Dendritic cell treated with granulocyte-macrophage colony-stimulating factor and Interleukin-4, amounts not matched to agents 40 ng/mL and 50 ng/mL, for 4 days (primary cell): ENCODE measurements at regions not wholly inside any gene's neighbourhood (a gene's known extent, or its start where the extent isn't known, plus 50 kb on each side); places are given as distances from the start of the nearest gene placed in this dataset.
"Not testable (repeated sequence)": the region's sequence is repeated elsewhere in the genome, so short reads cannot be mapped to it uniquely, and the experiment has no call there.

Source experiments
- H3K27ac Mint-ChIP-seq: one replicate; pipeline ENCODE4 v1.8.0; 2022; ENCODE audit warnings: mild to moderate bottlenecking, mixed read lengths
- H3K27me3 Mint-ChIP-seq: one replicate; pipeline ENCODE4 v1.8.0; 2022; ENCODE audit warnings: mild to moderate bottlenecking, mixed read lengths
- H3K36me3 Mint-ChIP-seq: one replicate; pipeline ENCODE4 v1.8.0; 2022; ENCODE audit warnings: low read depth, mixed read lengths
- H3K4me1 Mint-ChIP-seq: one replicate; pipeline ENCODE4 v1.8.0; 2022; ENCODE audit warnings: low read depth, mixed read lengths
- H3K4me3 Mint-ChIP-seq: one replicate; pipeline ENCODE4 v1.8.0; 2022; ENCODE audit warnings: mild to moderate bottlenecking, moderate library complexity, mixed read lengths
- H3K9me3 Mint-ChIP-seq: one replicate; pipeline ENCODE4 v1.8.0; 2022; ENCODE audit warnings: mixed read lengths
- intact Hi-C: fragments of 100-400 bp; cut with micrococcal nuclease; formaldehyde crosslinking; loops from one replicate; pipeline ENCODE4 v1.15.0; 2022

DNA sequence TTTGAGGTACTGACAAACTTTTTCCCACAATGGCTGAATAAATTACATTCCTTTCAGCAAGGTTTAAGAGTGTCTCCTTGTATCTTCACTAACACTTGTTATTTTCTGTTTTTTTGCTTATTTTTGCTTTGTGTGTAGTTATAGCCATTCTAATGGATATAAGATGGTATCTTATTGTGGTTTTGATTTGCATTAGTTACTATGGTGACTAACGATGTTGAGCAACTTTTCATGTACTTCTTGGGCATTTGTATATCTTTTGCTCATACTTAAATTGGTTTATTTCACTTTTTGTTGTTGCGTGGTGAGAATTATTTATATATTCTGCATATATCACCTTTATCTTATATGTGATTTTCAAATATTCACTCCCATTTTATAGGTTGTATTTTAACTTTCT, 79.9 kb upstream of the FSIP2 start:
- no peaks in the 10 kb centered on the region for H3K36me3 Mint-ChIP-seq
- intact Hi-C loops = no loop called here

DNA sequence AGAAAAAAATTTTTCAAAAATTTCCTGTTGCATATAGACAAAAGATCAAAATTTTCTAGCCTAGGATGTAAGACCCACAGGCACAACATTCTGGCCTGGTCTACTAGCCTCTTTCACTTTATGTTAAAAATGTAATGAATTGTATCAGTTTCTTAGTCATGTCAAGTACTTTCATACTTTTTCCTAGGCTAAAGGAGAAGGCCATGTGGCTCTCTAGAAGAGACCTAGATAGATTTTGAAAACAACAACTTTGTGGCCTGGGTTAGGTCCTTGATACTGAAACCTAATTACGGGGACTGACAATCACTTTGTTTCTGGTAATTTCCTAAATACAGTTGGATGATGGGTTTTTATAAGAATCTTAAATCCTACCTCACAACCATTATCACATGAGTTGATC, 74.8 kb upstream of the FSIP2 start:
- Mint-ChIP-seq H3K27me3 (no peaks in the 10 kb centered on the region), H3K4me1 (no peaks in the 10 kb centered on the region), H3K4me3 (no peak overlapping the region), H3K9me3 (peaks cover 23% of the 10 kb centered on the region), H3K36me3 (no peaks in the 10 kb centered on the region), H3K27ac (no peak overlapping the region)
- intact Hi-C loops = no loop called here

More for the DNA sequence above, 79.9 kb upstream of the FSIP2 start:
- Mint-ChIP-seq H3K27me3 (no peaks in the 10 kb centered on the region), H3K9me3 (no peaks in the 10 kb centered on the region), H3K27ac (no peak overlapping the region), H3K4me3 (no peak overlapping the region), H3K4me1 (no peaks in the 10 kb centered on the region)

GRCh38 chr2:185664384-185664783, 74.2 kb upstream of the FSIP2 start:
- H3K4me1 Mint-ChIP-seq = no peaks in the 10 kb centered on the region
- intact Hi-C loops = no loop called here
- no peaks in the 10 kb centered on the region for H3K36me3 Mint-ChIP-seq
- no peak overlapping the region for H3K27ac Mint-ChIP-seq
- H3K27me3 Mint-ChIP-seq = no peaks in the 10 kb centered on the region
- H3K4me3 Mint-ChIP-seq = no peak overlapping the region
- H3K9me3 Mint-ChIP-seq = peaks cover 28% of the 10 kb centered on the region

DNA sequence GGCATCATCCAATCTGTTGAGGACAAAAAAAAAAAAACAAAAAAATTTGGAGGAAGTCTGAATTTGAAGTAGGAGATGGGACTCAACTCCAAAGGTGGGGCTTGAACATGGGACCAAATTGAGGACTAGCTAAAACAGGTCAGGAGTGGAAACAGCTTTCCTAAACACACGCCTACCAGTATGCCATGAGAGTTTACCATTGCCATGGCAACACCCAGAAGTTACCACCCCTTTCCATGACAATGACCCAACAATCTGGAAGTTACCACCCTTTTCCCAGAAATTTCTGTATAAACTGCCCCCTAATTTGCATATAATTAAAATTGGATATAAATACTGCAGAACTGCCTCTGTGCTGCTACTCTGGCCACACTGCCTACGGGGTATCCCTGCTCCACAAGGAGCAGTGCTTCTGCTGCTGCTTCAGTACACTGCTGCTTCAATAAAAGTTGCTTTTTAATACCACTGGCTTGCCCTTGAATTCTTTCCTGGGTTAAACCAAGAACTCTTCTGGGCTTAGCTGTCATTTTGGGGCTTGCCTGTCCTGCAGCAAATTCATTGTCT, 73.3 kb upstream of the FSIP2 start:
- Mint-ChIP-seq H3K36me3 (no peaks in the 10 kb centered on the region), H3K9me3 (peaks cover 32% of the 10 kb centered on the region), H3K4me3 (no peak overlapping the region), H3K27me3 (no peaks in the 10 kb centered on the region), H3K4me1 (no peaks in the 10 kb centered on the region), H3K27ac (no peak overlapping the region)
- intact Hi-C loops = no loop called here

GRCh38 chr2:185667452-185667851, 71.2 kb upstream of the FSIP2 start:
- H3K27ac Mint-ChIP-seq = no peak overlapping the region
- no peak overlapping the region for H3K4me3 Mint-ChIP-seq
- peaks cover 32% of the 10 kb centered on the region for H3K9me3 Mint-ChIP-seq
- no peaks in the 10 kb centered on the region for H3K27me3 Mint-ChIP-seq
- no peaks in the 10 kb centered on the region for H3K36me3 Mint-ChIP-seq
- intact Hi-C loops = no loop called here
- no peaks in the 10 kb centered on the region for H3K4me1 Mint-ChIP-seq

DNA sequence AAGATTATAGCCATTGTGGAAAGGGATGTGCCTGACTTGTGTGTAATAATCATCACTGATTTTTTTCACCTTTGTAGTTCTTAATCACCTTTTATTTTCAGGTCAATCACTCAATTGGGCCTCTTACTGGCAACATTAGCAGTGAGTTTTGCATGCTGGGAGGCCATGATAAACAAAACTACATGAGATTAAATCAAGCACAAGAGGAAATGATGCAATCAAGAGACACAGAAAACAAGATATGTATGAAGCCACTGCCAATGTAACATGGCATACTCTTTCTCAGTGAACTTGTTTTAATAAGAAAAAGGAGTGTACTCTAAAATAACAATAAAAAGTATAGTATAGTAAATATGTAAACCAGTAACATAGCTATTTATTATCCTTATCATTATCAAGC, 69.9 kb upstream of the FSIP2 start:
- no peaks in the 10 kb centered on the region for H3K4me1 Mint-ChIP-seq
- H3K27me3 Mint-ChIP-seq = no peaks in the 10 kb centered on the region
- intact Hi-C loops = no loop called here
- H3K9me3 Mint-ChIP-seq = peaks cover 32% of the 10 kb centered on the region
- H3K36me3 Mint-ChIP-seq = no peaks in the 10 kb centered on the region
- H3K4me3 Mint-ChIP-seq = no peak overlapping the region
- no peak overlapping the region for H3K27ac Mint-ChIP-seq

GRCh38 chr2:185674232-185674631, 64.4 kb upstream of the FSIP2 start:
- intact Hi-C loops = no loop called here
- no peak overlapping the region for H3K4me3 Mint-ChIP-seq
- H3K36me3 Mint-ChIP-seq = no peaks in the 10 kb centered on the region
- no peaks in the 10 kb centered on the region for H3K4me1 Mint-ChIP-seq
- H3K27ac Mint-ChIP-seq = no peak overlapping the region
- H3K27me3 Mint-ChIP-seq = no peaks in the 10 kb centered on the region
- peaks cover 6% of the 10 kb centered on the region for H3K9me3 Mint-ChIP-seq

GRCh38 chr2:185676316-185676715, 62.3 kb upstream of the FSIP2 start:
- Mint-ChIP-seq H3K4me3 (no peak overlapping the region), H3K9me3 (no peaks in the 10 kb centered on the region), H3K36me3 (no peaks in the 10 kb centered on the region), H3K27me3 (no peaks in the 10 kb centered on the region), H3K27ac (no peak overlapping the region), H3K4me1 (no peaks in the 10 kb centered on the region)
- intact Hi-C loops = no loop called here

DNA sequence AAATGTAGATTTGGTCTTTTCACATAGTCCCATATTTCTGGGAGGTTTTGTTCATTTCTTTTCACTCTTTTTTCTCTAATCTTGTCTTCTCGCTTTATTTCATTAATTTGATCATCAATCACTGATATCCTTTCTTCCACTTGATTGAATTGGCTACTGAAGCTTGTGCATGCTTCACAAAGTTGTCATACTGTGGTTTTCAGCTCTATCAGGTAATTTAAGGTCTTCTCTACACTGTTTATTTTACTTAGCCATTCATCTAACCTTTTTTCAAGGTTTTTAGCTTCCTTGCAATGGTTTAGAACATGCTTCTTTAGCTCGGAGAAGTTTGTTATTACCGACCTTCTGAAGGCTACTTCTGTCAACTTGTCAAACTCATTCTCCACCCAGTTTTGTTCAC, 51.6 kb upstream of the FSIP2 start:
- H3K27ac Mint-ChIP-seq, H3K4me1 Mint-ChIP-seq, H3K36me3 Mint-ChIP-seq, H3K4me3 Mint-ChIP-seq, intact Hi-C loops, H3K27me3 Mint-ChIP-seq: not testable (repeated sequence)
- H3K9me3 Mint-ChIP-seq = peaks cover 68% of the 10 kb centered on the region

GRCh38 chr2:185687967-185688366, 50.6 kb upstream of the FSIP2 start:
- Mint-ChIP-seq H3K4me3 (no peak overlapping the region), H3K36me3 (no peaks in the 10 kb centered on the region), H3K9me3 (peaks cover 67% of the 10 kb centered on the region), H3K27me3 (no peaks in the 10 kb centered on the region), H3K4me1 (no peaks in the 10 kb centered on the region), H3K27ac (no peak overlapping the region)
- intact Hi-C loops = no loop called here
